HG03558 (cell line): ENCODE measurements at regions not wholly inside any gene's neighbourhood (a gene's known extent, or its start where the extent isn't known, plus 50 kb on each side); places are given as distances from the start of the nearest gene placed in this dataset.

Experiments
- ATAC-seq: cut with Tn5 transposase; IDR thresholded peaks from one replicate; pipeline ENCODE4 v1.9.1; 2021; ENCODE audit warnings: moderate number of reproducible peaks; ENCODE audit not compliant: unreplicated experiment; ENCODE audit errors: extremely low read depth

GRCh38 chr2:145992572-145992971, 1472.7 kb upstream of the ZEB2 start:
- ATAC-seq = no peak

GRCh38 chr2:145987793-145988192, 1467.9 kb upstream of the ZEB2 start:
- no peak for ATAC-seq

- no peak for ATAC-seq
Measured at GRCh38 chr2:145985517-145985916, 1465.6 kb upstream of the ZEB2 start.

GRCh38 chr2:145984580-145984979, 1464.7 kb upstream of the ZEB2 start:
- no peak for ATAC-seq

- no peak for ATAC-seq
Measured at GRCh38 chr2:145980318-145980717, 1460.4 kb upstream of the ZEB2 start.

- ATAC-seq = no peak
Measured at GRCh38 chr2:145975406-145975805, 1455.5 kb upstream of the ZEB2 start.

- ATAC-seq = no peak
Measured at GRCh38 chr2:145961846-145962245, 1441.9 kb upstream of the ZEB2 start.

GRCh38 chr2:145960479-145961163, 1440.7 kb upstream of the ZEB2 start:
- no peak for ATAC-seq

GRCh38 chr2:145958611-145959010, 1438.7 kb upstream of the ZEB2 start:
- ATAC-seq = no peak

GRCh38 chr2:145957929-145958328, 1438.0 kb upstream of the ZEB2 start:
- no peak for ATAC-seq

GRCh38 chr2:145939949-145940348, 1420.0 kb upstream of the ZEB2 start:
- no peak for ATAC-seq

- no peak for ATAC-seq
Measured at GRCh38 chr2:145935016-145935415, 1415.1 kb upstream of the ZEB2 start.

- no peak for ATAC-seq
Measured at GRCh38 chr2:145931781-145932395, 1412.0 kb upstream of the ZEB2 start.

- ATAC-seq = no peak
Measured at GRCh38 chr2:145930318-145930717, 1410.4 kb upstream of the ZEB2 start.

- no peak for ATAC-seq
Measured at GRCh38 chr2:145927131-145927950, 1407.4 kb upstream of the ZEB2 start.

GRCh38 chr2:145925591-145925990, 1405.7 kb upstream of the ZEB2 start:
- ATAC-seq = no peak

GRCh38 chr2:145919477-145919876, 1399.6 kb upstream of the ZEB2 start:
- ATAC-seq = no peak

- ATAC-seq = no peak
Measured at GRCh38 chr2:145918951-145919350, 1399.0 kb upstream of the ZEB2 start.

GRCh38 chr2:145916799-145917198, 1396.9 kb upstream of the ZEB2 start:
- no peak for ATAC-seq

- no peak for ATAC-seq
Measured at GRCh38 chr2:145914716-145915115, 1394.8 kb upstream of the ZEB2 start.

- ATAC-seq = peak; percentile 47
Measured at GRCh38 chr2:145910416-145910815, 1390.5 kb upstream of the ZEB2 start.
